ENCODE measurements at regions not wholly inside any gene's neighbourhood (a gene's known extent, or its start where the extent isn't known, plus 50 kb on each side); places are given as distances from the start of the nearest gene placed in this dataset.
"Not testable (repeated sequence)": the region's sequence is repeated elsewhere in the genome, so short reads cannot be mapped to it uniquely, and the experiment has no call there.

- DNase-seq: peak in 1 of 2 experiments; percentile 55
These were observed 100.8 kb downstream of the ABCC12 start for GRCh38 chr16:48054881-48055601.

- no peak for DNase-seq
These were observed 102.4 kb downstream of the ABCC12 start for GRCh38 chr16:48053418-48053745.

- no peak for DNase-seq
These were observed 102.9 kb downstream of the ABCC12 start for GRCh38 chr16:48052731-48053417.

GRCh38 chr16:48050871-48051270 is 104.9 kb downstream of the ABCC12 start:
- no peak for DNase-seq

GRCh38 chr16:48049847-48050246 is 105.9 kb downstream of the ABCC12 start:
- no peak for DNase-seq

GRCh38 chr16:48047720-48048119 is 108.1 kb downstream of the ABCC12 start:
- DNase-seq: no peak

GRCh38 chr16:48047241-48047640 is 108.6 kb downstream of the ABCC12 start:
- no peak for DNase-seq

GRCh38 chr16:48044117-48044516 is 111.7 kb downstream of the ABCC12 start:
- no peak for DNase-seq

- DNase-seq: no peak
These were observed 113.8 kb downstream of the ABCC12 start for GRCh38 chr16:48041981-48042421.

- DNase-seq: no peak
These were observed 120.7 kb downstream of the ABCC12 start for GRCh38 chr16:48035142-48035541.

- no peak for DNase-seq
These were observed 124.9 kb downstream of the ABCC12 start for GRCh38 chr16:48030926-48031325.

GRCh38 chr16:48029768-48030167 is 126.0 kb downstream of the ABCC12 start:
- DNase-seq: no peak

- DNase-seq: no peak
These were observed 130.4 kb downstream of the ABCC12 start for GRCh38 chr16:48025359-48025758.

- no peak for DNase-seq
These were observed 131.8 kb downstream of the ABCC12 start for GRCh38 chr16:48024042-48024441.

GRCh38 chr16:48022496-48022895 is 133.3 kb downstream of the ABCC12 start:
- no peak for DNase-seq

GRCh38 chr16:48020617-48021016 is 135.2 kb downstream of the ABCC12 start:
- DNase-seq: not testable (repeated sequence)

- no peak for DNase-seq
These were observed 141.3 kb downstream of the ABCC12 start for GRCh38 chr16:48014349-48015135.

- DNase-seq: no peak
These were observed 142.3 kb downstream of the ABCC12 start for GRCh38 chr16:48013491-48013901.

GRCh38 chr16:48011878-48012658 is 143.7 kb downstream of the ABCC12 start:
- DNase-seq: no peak

GRCh38 chr16:48011466-48011865 is 144.3 kb downstream of the ABCC12 start:
- DNase-seq: no peak

- no peak for DNase-seq
These were observed 147.7 kb downstream of the ABCC12 start for GRCh38 chr16:48008011-48008525.

GRCh38 chr16:48004141-48004695 is 151.6 kb downstream of the ABCC12 start:
- DNase-seq: no peak
